PC-9 (cell line): ENCODE measurements at regions not wholly inside any gene's neighbourhood (a gene's known extent, or its start where the extent isn't known, plus 50 kb on each side); places are given as distances from the start of the nearest gene placed in this dataset.

ENCODE experiments used
- BruUV-seq: library from RNA; stranded (reverse); fragments of 400-500 nt; replicated peaks from 2 replicates; lab custom pipeline; 2021; lab: Mats Ljungman, UMichigan
- CTCF ChIA-PET: fragments of 300-600 bp; sonication (Branson Sonifier 250); formaldehyde crosslinking; loops from one replicate; lab custom pipeline; 2022; ENCODE audit warnings: antibody characterized with exemption; lab: Charles Lee
- POLR2A ChIA-PET: fragments of 300-600 bp; sonication (Branson Sonifier 250); formaldehyde crosslinking; loops from one replicate; lab custom pipeline; 2022; ENCODE audit warnings: antibody characterized with exemption; ENCODE audit not compliant: unreplicated experiment; lab: Charles Lee
- DNase-seq, 2 experiments: peaks; one replicate each; pipeline versions ENCODE4 v3.0.0 to v3.0.0-alpha.2; 2015 to 2022; ENCODE audit warnings: mixed read lengths in 1 of 2
- H2AFZ ChIP-seq: fragments of 200-600 bp; sonication (generic); 2 replicates; pipeline ENCODE4 v1.8.1; 2017; ENCODE audit warnings: antibody characterized with exemption
- H3F3A ChIP-seq: fragments of 200-600 bp; sonication (generic); 2 replicates; pipeline ENCODE4 v1.8.1; 2017; ENCODE audit warnings: antibody characterized with exemption, mild to moderate bottlenecking, low read depth; ENCODE audit not compliant: insufficient read depth
- H3K27ac ChIP-seq: fragments of 200-600 bp; sonication (generic); 2 replicates; pipeline ENCODE4 v1.6.1; 2016; ENCODE audit warnings: mixed run types
- H3K27me3 ChIP-seq: fragments of 200-600 bp; sonication (generic); 2 replicates; pipeline ENCODE4 v1.6.1; 2016; ENCODE audit warnings: low read depth, mixed run types; ENCODE audit not compliant: insufficient read depth
- H3K36me3 ChIP-seq: fragments of 200-600 bp; sonication (generic); 2 replicates; pipeline ENCODE4 v1.6.1; 2016; ENCODE audit warnings: low read depth, mixed run types
- H3K4me1 ChIP-seq: fragments of 200-600 bp; sonication (generic); replicated peaks from 2 replicates; pipeline ENCODE4 v1.6.1; 2016; ENCODE audit warnings: mixed run types; ENCODE audit not compliant: insufficient read depth
- H3K4me2 ChIP-seq: fragments of 200-600 bp; sonication (generic); 2 replicates; pipeline ENCODE4 v1.6.1; 2017; ENCODE audit warnings: mixed run types
- H3K4me3 ChIP-seq: fragments of 200-600 bp; sonication (generic); 2 replicates; pipeline ENCODE4 v1.6.1; 2016; ENCODE audit warnings: mixed run types
- H3K79me2 ChIP-seq: fragments of 200-600 bp; sonication (generic); 2 replicates; pipeline ENCODE4 v1.6.1; 2017; ENCODE audit warnings: low read depth, mixed run types
- H3K9me2 ChIP-seq: fragments of 200-600 bp; sonication (generic); 2 replicates; pipeline ENCODE4 v1.8.1; 2017; ENCODE audit warnings: mild to moderate bottlenecking; ENCODE audit not compliant: insufficient read depth
- H3K9me3 ChIP-seq: fragments of 200-600 bp; sonication (generic); 2 replicates; pipeline ENCODE4 v1.8.1; 2016; ENCODE audit warnings: low read depth; ENCODE audit not compliant: insufficient read depth
- H4K20me1 ChIP-seq: fragments of 200-600 bp; sonication (generic); 2 replicates; pipeline ENCODE4 v1.8.1; 2017; ENCODE audit not compliant: insufficient read depth
- CTCF ChIP-seq: fragments of 200-600 bp; sonication (generic); conservative IDR thresholded peaks from 2 replicates; pipeline ENCODE4 v1.6.1; 2017; ENCODE audit warnings: mixed run types, antibody characterized with exemption, mild to moderate bottlenecking, moderate library complexity
- EZH2 ChIP-seq: fragments of 200-600 bp; sonication (generic); IDR thresholded peaks from 2 replicates; pipeline ENCODE4 v1.8.0; 2017; ENCODE audit warnings: antibody characterized with exemption, low read depth
- intact Hi-C: fragments of 100-400 bp; cut with micrococcal nuclease; formaldehyde crosslinking; loops from one replicate; pipeline ENCODE4 v1.10.0; 2022; ENCODE audit not compliant: unreplicated experiment

- Histone ChIP-seq H3K9me3 (no peaks in the 10 kb centered on the region), H3K36me3 (no peaks in the 10 kb centered on the region), H3K27ac (no peak overlapping the region), H3K4me1 (peaks cover 21% of the 10 kb centered on the region), H2AFZ (no peak overlapping the region), H3K27me3 (no peaks in the 10 kb centered on the region), H3K79me2 (no peaks in the 10 kb centered on the region), H3F3A (no peaks in the 10 kb centered on the region; the same call in 1 of the 2 replicates), H3K4me2 (peak overlapping the region; percentile 1; the same call in 1 of the 2 replicates), H3K4me3 (no peak overlapping the region), H4K20me1 (no peaks in the 10 kb centered on the region), H3K9me2 (no peaks in the 10 kb centered on the region)
- TF ChIP-seq EZH2 (no peak), CTCF (peak; percentile 88)
- no TSS peak for BruUV-seq
- POLR2A ChIA-PET: no interaction called here
- intact Hi-C loops: loop anchor here (1.0 kb wide), 1 partner anchor 269 kb away; no protein-coding TSS in a partner anchor
- peak in 1 of 2 experiments; percentile 57 for DNase-seq
- CTCF ChIA-PET: no interaction called here
Observed at GRCh38 chr1:88608139-88608943, 75.7 kb upstream of the PKN2 start.

GRCh38 chr1:88609051-88609450, 75.0 kb upstream of the PKN2 start:
- CTCF ChIA-PET: no interaction called here
- no TSS peak for BruUV-seq
- no peaks in the 10 kb centered on the region for H4K20me1 ChIP-seq

GRCh38 chr1:88610687-88611086, 73.4 kb upstream of the PKN2 start:
- no TSS peak for BruUV-seq
- intact Hi-C loops: no loop called here
- no peak overlapping the region for H3K27ac ChIP-seq
- H3K9me3 ChIP-seq: no peaks in the 10 kb centered on the region
- H3K79me2 ChIP-seq: no peaks in the 10 kb centered on the region
- peaks cover 24% of the 10 kb centered on the region for H3K4me1 ChIP-seq
- H3K36me3 ChIP-seq: no peaks in the 10 kb centered on the region
- H2AFZ ChIP-seq: no peak overlapping the region
- CTCF ChIA-PET: no interaction called here
- no peak overlapping the region for H3K4me2 ChIP-seq
- H3F3A ChIP-seq: no peaks in the 10 kb centered on the region; the same call in 1 of the 2 replicates
- DNase-seq: peak in 1 of 2 experiments; percentile 32
- POLR2A ChIA-PET: no interaction called here
- no peaks in the 10 kb centered on the region for H4K20me1 ChIP-seq
- no peaks in the 10 kb centered on the region for H3K27me3 ChIP-seq
- H3K4me3 ChIP-seq: no peak overlapping the region
- TF ChIP-seq EZH2: no peak
- no peak for TF ChIP-seq CTCF
- H3K9me2 ChIP-seq: no peaks in the 10 kb centered on the region

More at GRCh38 chr1:88609051-88609450, 75.0 kb upstream of the PKN2 start:
- DNase-seq: peak in 1 of 2 experiments; percentile 30
- H3K79me2 ChIP-seq: no peaks in the 10 kb centered on the region
- no peak overlapping the region for H3K4me3 ChIP-seq
- no peaks in the 10 kb centered on the region; the same call in 1 of the 2 replicates for H3F3A ChIP-seq
- no peaks in the 10 kb centered on the region for H3K27me3 ChIP-seq
- H3K4me2 ChIP-seq: no peak overlapping the region
- no peak overlapping the region for H2AFZ ChIP-seq
- no peak overlapping the region for H3K27ac ChIP-seq
- H3K9me3 ChIP-seq: no peaks in the 10 kb centered on the region
- H3K4me1 ChIP-seq: peaks cover 24% of the 10 kb centered on the region
- no peak for TF ChIP-seq CTCF
- no peak for TF ChIP-seq EZH2
- H3K9me2 ChIP-seq: no peaks in the 10 kb centered on the region
- POLR2A ChIA-PET: no interaction called here
- intact Hi-C loops: no loop called here
- no peaks in the 10 kb centered on the region for H3K36me3 ChIP-seq
